ENCODE measurements at regions not wholly inside any gene's neighbourhood (a gene's known extent, or its start where the extent isn't known, plus 50 kb on each side); places are given as distances from the start of the nearest gene placed in this dataset.

DNA sequence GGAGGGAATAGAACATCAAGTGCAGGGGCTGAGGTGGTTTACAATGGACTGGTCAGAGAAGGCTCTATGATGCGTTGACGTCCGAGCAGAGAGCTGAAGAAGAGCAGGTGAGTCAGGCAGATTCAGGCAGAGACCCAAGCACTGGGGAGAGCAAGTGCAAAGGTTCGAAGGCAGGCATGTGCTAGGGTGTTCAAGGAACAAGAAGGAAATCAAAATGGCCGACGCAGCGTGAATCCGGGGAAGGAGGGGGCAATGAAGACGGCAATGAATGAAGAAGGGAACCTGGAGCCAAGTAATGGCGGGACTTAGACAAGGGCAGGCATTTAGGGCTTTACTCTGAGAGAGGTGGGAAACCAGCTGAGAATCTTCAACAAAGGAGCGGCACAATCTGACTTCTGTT, 56.8 kb upstream of the DCTD start:
- TF ChIP-seq, protein P1, sequence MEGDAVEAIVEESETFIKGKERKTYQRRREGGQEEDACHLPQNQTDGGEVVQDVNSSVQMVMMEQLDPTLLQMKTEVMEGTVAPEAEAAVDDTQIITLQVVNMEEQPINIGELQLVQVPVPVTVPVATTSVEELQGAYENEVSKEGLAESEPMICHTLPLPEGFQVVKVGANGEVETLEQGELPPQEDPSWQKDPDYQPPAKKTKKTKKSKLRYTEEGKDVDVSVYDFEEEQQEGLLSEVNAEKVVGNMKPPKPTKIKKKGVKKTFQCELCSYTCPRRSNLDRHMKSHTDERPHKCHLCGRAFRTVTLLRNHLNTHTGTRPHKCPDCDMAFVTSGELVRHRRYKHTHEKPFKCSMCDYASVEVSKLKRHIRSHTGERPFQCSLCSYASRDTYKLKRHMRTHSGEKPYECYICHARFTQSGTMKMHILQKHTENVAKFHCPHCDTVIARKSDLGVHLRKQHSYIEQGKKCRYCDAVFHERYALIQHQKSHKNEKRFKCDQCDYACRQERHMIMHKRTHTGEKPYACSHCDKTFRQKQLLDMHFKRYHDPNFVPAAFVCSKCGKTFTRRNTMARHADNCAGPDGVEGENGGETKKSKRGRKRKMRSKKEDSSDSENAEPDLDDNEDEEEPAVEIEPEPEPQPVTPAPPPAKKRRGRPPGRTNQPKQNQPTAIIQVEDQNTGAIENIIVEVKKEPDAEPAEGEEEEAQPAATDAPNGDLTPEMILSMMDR (IDR thresholded peaks at IDR 0.05): no peak
- TF ChIP-seq POLR2AphosphoS5 (IDR thresholded peaks at IDR 0.05) (no peak), POLR2A (IDR thresholded peaks at IDR 0.05) (no peak)

All from stomach (tissue), 4 donors.